MG63 (cell line): ENCODE measurements at regions not wholly inside any gene's neighbourhood (a gene's known extent, or its start where the extent isn't known, plus 50 kb on each side); places are given as distances from the start of the nearest gene placed in this dataset.

Experiments
- DNase-seq: peaks from one replicate; pipeline ENCODE4 v3.0.0-alpha.2; 2020
- H3K27me3 ChIP-seq: fragments of 250-450 bp; sonication (Bioruptor Pico); 2 replicates; pipeline ENCODE4 v1.5.1; 2020; ENCODE audit warnings: mild to moderate bottlenecking, moderate library complexity
- H3K36me3 ChIP-seq: fragments of 250-450 bp; sonication (Bioruptor Pico); 2 replicates; pipeline ENCODE4 v1.5.1; 2020; ENCODE audit warnings: mild to moderate bottlenecking, moderate library complexity
- H3K4me3 ChIP-seq: fragments of 250-450 bp; sonication (Bioruptor Pico); 2 replicates; pipeline ENCODE4 v1.5.1; 2020; ENCODE audit warnings: mild to moderate bottlenecking, moderate library complexity
- H3K9me3 ChIP-seq: fragments of 250-450 bp; sonication (Bioruptor Pico); 2 replicates; pipeline ENCODE4 v1.5.1; 2020; ENCODE audit warnings: mild to moderate bottlenecking, moderate library complexity

DNA sequence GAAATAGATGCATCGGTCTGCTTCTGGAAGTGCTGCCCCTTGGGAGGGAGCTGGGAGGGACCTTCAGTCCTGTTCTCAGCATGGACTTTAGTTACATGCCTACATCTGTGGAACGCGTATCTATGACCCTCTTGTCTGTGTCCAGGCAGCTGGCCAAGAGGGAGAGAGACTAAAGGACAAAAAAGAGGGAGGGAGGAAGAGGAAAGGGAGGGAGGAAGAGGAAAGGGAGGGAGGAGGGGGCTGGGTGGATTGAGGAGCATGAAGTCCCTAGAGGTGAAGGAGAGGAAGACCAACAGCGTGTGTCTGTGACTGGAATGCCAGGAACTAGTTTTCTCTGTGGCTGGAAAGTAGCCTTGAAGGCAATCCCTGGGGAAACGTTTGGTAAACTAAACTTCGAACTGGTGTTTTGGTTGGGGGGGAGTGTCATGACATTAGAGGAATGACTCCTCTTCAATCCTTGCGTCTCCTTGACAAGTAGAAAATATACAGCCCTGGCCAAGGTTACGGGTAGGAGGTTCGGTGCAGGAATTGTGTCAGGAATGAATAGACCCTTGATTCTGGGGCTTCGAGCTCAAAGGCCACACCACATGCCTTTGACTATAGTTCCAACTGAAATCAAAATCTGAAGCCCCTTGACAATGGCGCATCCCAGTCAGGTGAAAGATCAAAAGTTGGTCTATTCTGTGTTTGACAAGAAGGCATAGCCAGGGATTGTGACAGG, 52.0 kb upstream of the PLEKHG1 start:
- no peak for DNase-seq
- peaks cover 11% of the 10 kb centered on the region; the same call in 1 of the 2 replicates for H3K27me3 ChIP-seq
- no peak overlapping the region for H3K4me3 ChIP-seq
- no peaks in the 10 kb centered on the region for H3K36me3 ChIP-seq
- no peaks in the 10 kb centered on the region for H3K9me3 ChIP-seq

GRCh38 chr6:150548330-150548729, 51.4 kb upstream of the PLEKHG1 start:
- Histone ChIP-seq H3K36me3 (no peaks in the 10 kb centered on the region), H3K27me3 (peaks cover 11% of the 10 kb centered on the region; the same call in 1 of the 2 replicates)
- no peak for DNase-seq

GRCh38 chr6:150549007-150549406, 50.7 kb upstream of the PLEKHG1 start:
- Histone ChIP-seq H3K27me3 (peaks cover 10% of the 10 kb centered on the region; the same call in 1 of the 2 replicates), H3K4me3 (no peak overlapping the region), H3K9me3 (no peaks in the 10 kb centered on the region), H3K36me3 (no peaks in the 10 kb centered on the region)
- DNase-seq = no peak

More at GRCh38 chr6:150548330-150548729, 51.4 kb upstream of the PLEKHG1 start:
- Histone ChIP-seq H3K4me3 (no peak overlapping the region), H3K9me3 (no peaks in the 10 kb centered on the region)

- H3K4me3 ChIP-seq = no peak overlapping the region
- H3K9me3 ChIP-seq = no peaks in the 10 kb centered on the region
- no peaks in the 10 kb centered on the region for H3K36me3 ChIP-seq
- DNase-seq = no peak
- H3K27me3 ChIP-seq = peaks cover 9% of the 10 kb centered on the region; the same call in 1 of the 2 replicates
Measured at GRCh38 chr6:150549674-150550101, 50.0 kb upstream of the PLEKHG1 start.
